ENCODE measurements at regions not wholly inside any gene's neighbourhood (a gene's known extent, or its start where the extent isn't known, plus 50 kb on each side); places are given as distances from the start of the nearest gene placed in this dataset.

GRCh38 chr21:21731626-21732025 is 733.4 kb downstream of the NCAM2 start:
- Histone ChIP-seq H3K9me3 (peaks cover 0 to 5% (median 0%) of the 10 kb centered on the region in 3 donors), H3K4me3 (no peak overlapping the region), H3K27ac (no peak overlapping the region), H3K36me3 (no peaks in the 10 kb centered on the region), H3K27me3 (no peaks in the 10 kb centered on the region), H3K4me1 (no peaks in the 10 kb centered on the region)
- intact Hi-C loops (cut with DNase I), result no loop called here
- no peak for DNase-seq
- 80 to 83% methylated on average over 6 of the region's 6 CpGs for WGBS, 2 donors
- TF ChIP-seq, protein P1, sequence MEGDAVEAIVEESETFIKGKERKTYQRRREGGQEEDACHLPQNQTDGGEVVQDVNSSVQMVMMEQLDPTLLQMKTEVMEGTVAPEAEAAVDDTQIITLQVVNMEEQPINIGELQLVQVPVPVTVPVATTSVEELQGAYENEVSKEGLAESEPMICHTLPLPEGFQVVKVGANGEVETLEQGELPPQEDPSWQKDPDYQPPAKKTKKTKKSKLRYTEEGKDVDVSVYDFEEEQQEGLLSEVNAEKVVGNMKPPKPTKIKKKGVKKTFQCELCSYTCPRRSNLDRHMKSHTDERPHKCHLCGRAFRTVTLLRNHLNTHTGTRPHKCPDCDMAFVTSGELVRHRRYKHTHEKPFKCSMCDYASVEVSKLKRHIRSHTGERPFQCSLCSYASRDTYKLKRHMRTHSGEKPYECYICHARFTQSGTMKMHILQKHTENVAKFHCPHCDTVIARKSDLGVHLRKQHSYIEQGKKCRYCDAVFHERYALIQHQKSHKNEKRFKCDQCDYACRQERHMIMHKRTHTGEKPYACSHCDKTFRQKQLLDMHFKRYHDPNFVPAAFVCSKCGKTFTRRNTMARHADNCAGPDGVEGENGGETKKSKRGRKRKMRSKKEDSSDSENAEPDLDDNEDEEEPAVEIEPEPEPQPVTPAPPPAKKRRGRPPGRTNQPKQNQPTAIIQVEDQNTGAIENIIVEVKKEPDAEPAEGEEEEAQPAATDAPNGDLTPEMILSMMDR (IDR thresholded peaks at IDR 0.05), result no peak
- TF ChIP-seq POLR2A (IDR thresholded peaks at IDR 0.05), result no peak

- H3K4me1 ChIP-seq, result no peaks in the 10 kb centered on the region
- H3K27me3 ChIP-seq, result no peaks in the 10 kb centered on the region
- no peak for TF ChIP-seq POLR2A (IDR thresholded peaks at IDR 0.05)
- TF ChIP-seq, protein P1 (IDR thresholded peaks at IDR 0.05), result no peak
- 78 to 79% methylated on average over 1 of the region's 1 CpG for WGBS, 2 donors
- intact Hi-C loops (cut with DNase I), result no loop called here
- no peak overlapping the region for H3K27ac ChIP-seq
- H3K36me3 ChIP-seq, result no peaks in the 10 kb centered on the region
- no peak overlapping the region for H3K4me3 ChIP-seq
- DNase-seq, result no peak
- peaks cover 0 to 5% (median 0%) of the 10 kb centered on the region in 3 donors for H3K9me3 ChIP-seq
Measured at GRCh38 chr21:21734088-21734487, 735.9 kb downstream of the NCAM2 start.

DNA sequence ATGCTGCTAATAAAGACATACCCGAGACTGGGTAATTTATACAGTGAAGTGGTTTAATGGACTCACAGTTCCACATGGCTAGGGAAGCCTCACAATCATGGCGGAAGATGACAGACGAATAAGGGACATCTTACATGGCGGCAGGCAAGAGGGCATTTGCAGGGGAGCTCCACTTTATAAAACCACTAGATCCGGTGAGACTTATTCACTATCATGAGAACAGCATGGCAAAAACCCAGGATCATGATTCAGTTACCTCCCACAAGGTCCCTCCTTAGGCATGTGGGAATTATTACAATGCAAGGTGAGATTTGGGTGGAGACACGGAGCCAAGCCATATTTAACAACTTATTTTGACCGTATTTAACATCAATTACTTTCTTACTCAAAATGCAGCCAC is 739.0 kb downstream of the NCAM2 start:
- Histone ChIP-seq H3K27me3 (no peaks in the 10 kb centered on the region), H3K9me3 (peaks cover 0 to 5% (median 0%) of the 10 kb centered on the region in 3 donors), H3K4me1 (no peaks in the 10 kb centered on the region), H3K27ac (no peak overlapping the region), H3K36me3 (no peaks in the 10 kb centered on the region), H3K4me3 (no peak overlapping the region)
- 65 to 80% methylated on average over 7 of the region's 7 CpGs for WGBS, 2 donors
- intact Hi-C loops (cut with DNase I), result no loop called here
- DNase-seq, result no peak
- no peak for TF ChIP-seq POLR2A (IDR thresholded peaks at IDR 0.05)
- TF ChIP-seq, protein P1 (IDR thresholded peaks at IDR 0.05), result no peak

DNA sequence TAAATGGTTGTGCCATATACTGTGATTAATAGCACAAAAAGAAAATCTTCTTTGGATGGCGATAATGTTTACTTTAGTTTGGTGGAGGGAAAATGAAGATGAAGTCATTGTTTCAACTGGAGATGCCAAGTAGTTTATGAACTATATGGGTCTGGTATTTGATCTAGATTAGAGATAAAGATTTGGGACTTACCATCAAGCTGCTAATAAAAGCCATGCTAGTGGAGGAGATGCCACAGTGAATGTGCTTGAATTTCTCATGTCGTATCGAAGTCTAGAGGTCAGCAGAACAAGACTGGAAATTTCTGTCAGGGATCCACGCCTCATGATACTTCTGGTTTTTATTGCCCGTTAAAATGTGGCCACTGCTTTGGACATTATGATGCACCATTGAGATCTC is 742.0 kb downstream of the NCAM2 start:
- 55 to 59% methylated on average over 5 of the region's 5 CpGs for WGBS, 2 donors
- Histone ChIP-seq H3K36me3 (no peaks in the 10 kb centered on the region), H3K27me3 (no peaks in the 10 kb centered on the region), H3K27ac (no peak overlapping the region), H3K4me3 (no peak overlapping the region), H3K9me3 (peaks cover 0 to 9% (median 0%) of the 10 kb centered on the region in 3 donors), H3K4me1 (no peaks in the 10 kb centered on the region)
- no peak for TF ChIP-seq POLR2A (IDR thresholded peaks at IDR 0.05)
- TF ChIP-seq, protein P1 (IDR thresholded peaks at IDR 0.05), result no peak
- intact Hi-C loops (cut with DNase I), result no loop called here
- no peak for DNase-seq

DNA sequence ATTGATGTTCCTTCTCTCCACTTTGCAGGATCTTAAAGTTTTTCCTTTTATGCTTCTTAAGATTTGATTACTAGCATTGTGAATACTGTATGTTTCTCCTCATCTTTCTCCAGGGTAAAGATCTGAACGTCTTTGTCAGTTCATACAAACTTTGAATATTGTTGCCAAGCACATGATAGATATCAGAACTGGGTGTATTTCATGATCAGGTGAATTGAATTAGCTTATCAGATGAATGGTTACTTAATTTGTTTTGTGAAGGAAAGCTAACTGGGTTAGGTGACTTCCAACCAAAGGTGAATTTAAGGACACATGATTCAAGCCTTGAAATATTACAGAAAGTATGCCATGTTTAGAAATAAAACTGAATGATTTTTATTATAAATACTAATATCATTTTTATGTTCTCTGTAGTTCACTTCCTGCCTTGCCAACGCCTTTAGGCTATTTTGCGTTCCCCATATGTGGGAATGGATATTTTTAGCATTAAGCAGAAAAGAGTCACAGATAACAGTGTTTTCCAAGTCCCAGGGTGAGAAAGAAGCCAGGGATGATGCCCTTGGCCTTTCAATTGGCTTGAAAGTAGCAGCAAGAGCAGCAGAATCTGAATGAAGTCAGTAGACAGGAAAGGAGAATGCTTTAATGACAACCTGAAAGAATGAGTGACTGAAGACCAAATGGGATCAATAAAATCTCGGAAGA is 752.1 kb downstream of the NCAM2 start:
- intact Hi-C loops (cut with DNase I), result no loop called here
- no peaks in the 10 kb centered on the region for H3K36me3 ChIP-seq
- 54 to 56% methylated on average over 4 of the region's 4 CpGs for WGBS, 2 donors
- H3K4me3 ChIP-seq, result no peak overlapping the region
- no peak for DNase-seq
- TF ChIP-seq, protein P1 (IDR thresholded peaks at IDR 0.05), result no peak
- TF ChIP-seq POLR2A (IDR thresholded peaks at IDR 0.05), result no peak
- H3K27ac ChIP-seq, result no peak overlapping the region
- no peaks in the 10 kb centered on the region for H3K4me1 ChIP-seq
- peaks cover 0 to 13% (median 0%) of the 10 kb centered on the region in 3 donors for H3K9me3 ChIP-seq
- no peaks in the 10 kb centered on the region for H3K27me3 ChIP-seq
